ENCODE measurements at regions not wholly inside any gene's neighbourhood (a gene's known extent, or its start where the extent isn't known, plus 50 kb on each side); places are given as distances from the start of the nearest gene placed in this dataset.

DNA sequence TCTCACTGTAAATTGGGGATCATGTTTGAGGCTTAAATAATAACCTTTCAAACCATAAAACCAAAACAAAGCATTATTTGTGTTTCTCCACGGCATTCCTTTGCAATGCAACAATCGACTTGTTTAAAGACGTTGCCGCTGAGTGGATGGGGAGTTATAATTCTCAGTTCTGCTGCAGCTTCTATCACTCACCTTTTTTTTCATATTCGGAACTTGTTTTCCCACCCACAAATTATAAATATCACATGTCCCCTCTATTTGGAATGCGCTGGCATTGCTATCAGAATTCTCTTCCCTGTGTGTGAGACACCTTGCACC lies 372.8 kb upstream of the SMIM21 start:
- Histone ChIP-seq H3K27ac (ENCODE audit: low read depth, low read length) (no peak overlapping the region), H3K4me3 (ENCODE audit: low read length in 3 of 3) (no peak overlapping the region), H3K9me3 (ENCODE audit: control insufficient read depth in 3 of 3, low read length in 3 of 3) (no peaks in the 10 kb centered on the region), H3K27me3 (ENCODE audit: control insufficient read depth in 3 of 3, insufficient read depth in 3 of 3, low read length in 3 of 3) (peaks cover 0 to 4% (median 0%) of the 10 kb centered on the region in 3 donors), H3K4me1 (ENCODE audit: control insufficient read depth in 3 of 3, insufficient read depth in 3 of 3, low read length in 3 of 3) (no peaks in the 10 kb centered on the region), H3K36me3 (ENCODE audit: control insufficient read depth in 3 of 3, insufficient read depth in 3 of 3, low read length in 3 of 3) (no peaks in the 10 kb centered on the region), H3K9ac (ENCODE audit: low read depth in 1 of 3, low read length in 3 of 3) (no peak overlapping the region)

GRCh38 chr18:75799449-75800330 lies 372.2 kb upstream of the SMIM21 start:
- Histone ChIP-seq H3K27me3 (ENCODE audit: control insufficient read depth in 3 of 3, insufficient read depth in 3 of 3, low read length in 3 of 3) (peaks cover 0 to 4% (median 0%) of the 10 kb centered on the region in 3 donors), H3K4me3 (ENCODE audit: low read length in 3 of 3) (no peak overlapping the region), H3K27ac (ENCODE audit: low read depth, low read length) (no peak overlapping the region), H3K9me3 (ENCODE audit: control insufficient read depth in 3 of 3, low read length in 3 of 3) (no peaks in the 10 kb centered on the region), H3K36me3 (ENCODE audit: control insufficient read depth in 3 of 3, insufficient read depth in 3 of 3, low read length in 3 of 3) (no peaks in the 10 kb centered on the region), H3K4me1 (ENCODE audit: control insufficient read depth in 3 of 3, insufficient read depth in 3 of 3, low read length in 3 of 3) (no peaks in the 10 kb centered on the region), H3K9ac (ENCODE audit: low read depth in 1 of 3, low read length in 3 of 3) (no peak overlapping the region)

DNA sequence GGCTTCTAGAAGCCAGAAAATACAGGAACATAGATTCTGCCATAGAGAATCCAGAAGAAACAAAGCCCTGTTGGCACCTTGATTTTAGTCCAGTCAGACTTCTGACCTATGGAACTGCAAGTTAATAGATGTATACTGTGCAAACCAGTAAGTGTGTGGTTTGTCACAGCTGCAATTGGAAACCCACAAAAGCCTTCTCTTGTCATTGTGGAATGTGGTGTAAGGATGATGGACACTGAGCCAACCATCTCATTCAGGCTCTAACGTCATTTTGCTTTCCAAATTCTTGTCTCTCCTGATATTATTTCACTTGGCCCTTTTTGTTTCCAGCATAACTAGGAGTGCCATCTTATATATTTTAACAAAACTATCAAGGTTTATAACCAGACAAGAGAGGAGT lies 369.5 kb upstream of the SMIM21 start:
- H3K4me3 ChIP-seq (ENCODE audit: low read length in 3 of 3), result no peak overlapping the region
- H3K9me3 ChIP-seq (ENCODE audit: control insufficient read depth in 3 of 3, low read length in 3 of 3), result no peaks in the 10 kb centered on the region
- peaks cover 0 to 4% (median 0%) of the 10 kb centered on the region in 3 donors for H3K27me3 ChIP-seq (ENCODE audit: control insufficient read depth in 3 of 3, insufficient read depth in 3 of 3, low read length in 3 of 3)

GRCh38 chr18:75790796-75791195 lies 363.3 kb upstream of the SMIM21 start:
- H3K9ac ChIP-seq (ENCODE audit: low read depth in 1 of 3, low read length in 3 of 3), result no peak overlapping the region
- H3K4me1 ChIP-seq (ENCODE audit: control insufficient read depth in 3 of 3, insufficient read depth in 3 of 3, low read length in 3 of 3), result no peaks in the 10 kb centered on the region
- no peak overlapping the region for H3K4me3 ChIP-seq (ENCODE audit: low read length in 3 of 3)
- no peaks in the 10 kb centered on the region for H3K36me3 ChIP-seq (ENCODE audit: control insufficient read depth in 3 of 3, insufficient read depth in 3 of 3, low read length in 3 of 3)
- H3K27ac ChIP-seq (ENCODE audit: low read depth, low read length), result no peak overlapping the region
- peaks cover 0 to 2% (median 0%) of the 10 kb centered on the region in 3 donors for H3K27me3 ChIP-seq (ENCODE audit: control insufficient read depth in 3 of 3, insufficient read depth in 3 of 3, low read length in 3 of 3)
- H3K9me3 ChIP-seq (ENCODE audit: control insufficient read depth in 3 of 3, low read length in 3 of 3), result no peaks in the 10 kb centered on the region

More for the DNA sequence above, 369.5 kb upstream of the SMIM21 start:
- Histone ChIP-seq H3K9ac (ENCODE audit: low read depth in 1 of 3, low read length in 3 of 3) (no peak overlapping the region), H3K4me1 (ENCODE audit: control insufficient read depth in 3 of 3, insufficient read depth in 3 of 3, low read length in 3 of 3) (no peaks in the 10 kb centered on the region), H3K27ac (ENCODE audit: low read depth, low read length) (no peak overlapping the region), H3K36me3 (ENCODE audit: control insufficient read depth in 3 of 3, insufficient read depth in 3 of 3, low read length in 3 of 3) (no peaks in the 10 kb centered on the region)

- Histone ChIP-seq H3K9ac (ENCODE audit: low read depth in 1 of 3, low read length in 3 of 3) (no peak overlapping the region), H3K36me3 (ENCODE audit: control insufficient read depth in 3 of 3, insufficient read depth in 3 of 3, low read length in 3 of 3) (no peaks in the 10 kb centered on the region), H3K9me3 (ENCODE audit: control insufficient read depth in 3 of 3, low read length in 3 of 3) (no peaks in the 10 kb centered on the region), H3K4me1 (ENCODE audit: control insufficient read depth in 3 of 3, insufficient read depth in 3 of 3, low read length in 3 of 3) (no peaks in the 10 kb centered on the region), H3K27me3 (ENCODE audit: control insufficient read depth in 3 of 3, insufficient read depth in 3 of 3, low read length in 3 of 3) (peaks cover 0 to 2% (median 0%) of the 10 kb centered on the region in 3 donors), H3K4me3 (ENCODE audit: low read length in 3 of 3) (no peak overlapping the region), H3K27ac (ENCODE audit: low read depth, low read length) (no peak overlapping the region)
These were observed 362.6 kb upstream of the SMIM21 start for GRCh38 chr18:75790111-75790510.

DNA sequence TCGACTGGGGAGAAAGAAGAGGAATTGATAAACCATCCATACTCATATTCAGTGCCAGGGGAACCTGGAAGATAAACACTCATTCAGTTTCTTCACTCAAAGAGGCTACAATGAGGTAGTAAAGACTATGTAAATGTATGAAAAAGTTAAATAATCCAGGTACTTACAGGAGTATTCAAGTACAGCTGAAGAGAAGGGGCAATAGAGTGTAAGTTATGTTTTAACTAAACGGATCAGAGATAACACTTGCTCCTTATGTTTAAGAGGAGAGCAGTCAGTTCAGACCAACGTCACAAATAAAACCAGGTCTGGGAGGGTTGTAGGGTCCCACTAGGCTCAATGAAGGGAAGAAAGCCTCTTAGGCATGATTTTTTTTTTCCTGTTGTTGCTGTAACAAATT lies 358.3 kb upstream of the SMIM21 start:
- no peak overlapping the region for H3K9ac ChIP-seq (ENCODE audit: low read depth in 1 of 3, low read length in 3 of 3)
- H3K4me1 ChIP-seq (ENCODE audit: control insufficient read depth in 3 of 3, insufficient read depth in 3 of 3, low read length in 3 of 3), result no peaks in the 10 kb centered on the region
- H3K36me3 ChIP-seq (ENCODE audit: control insufficient read depth in 3 of 3, insufficient read depth in 3 of 3, low read length in 3 of 3), result no peaks in the 10 kb centered on the region
- H3K4me3 ChIP-seq (ENCODE audit: low read length in 3 of 3), result no peak overlapping the region
- peaks cover 0 to 15% (median 8%) of the 10 kb centered on the region in 3 donors for H3K27me3 ChIP-seq (ENCODE audit: control insufficient read depth in 3 of 3, insufficient read depth in 3 of 3, low read length in 3 of 3)
- H3K27ac ChIP-seq (ENCODE audit: low read depth, low read length), result no peak overlapping the region
- H3K9me3 ChIP-seq (ENCODE audit: control insufficient read depth in 3 of 3, low read length in 3 of 3), result no peaks in the 10 kb centered on the region

- H3K4me1 ChIP-seq (ENCODE audit: control insufficient read depth in 3 of 3, insufficient read depth in 3 of 3, low read length in 3 of 3), result no peaks in the 10 kb centered on the region
- H3K4me3 ChIP-seq (ENCODE audit: low read length in 3 of 3), result no peak overlapping the region
- H3K9ac ChIP-seq (ENCODE audit: low read depth in 1 of 3, low read length in 3 of 3), result no peak overlapping the region
- no peaks in the 10 kb centered on the region for H3K9me3 ChIP-seq (ENCODE audit: control insufficient read depth in 3 of 3, low read length in 3 of 3)
- H3K36me3 ChIP-seq (ENCODE audit: control insufficient read depth in 3 of 3, insufficient read depth in 3 of 3, low read length in 3 of 3), result no peaks in the 10 kb centered on the region
- H3K27ac ChIP-seq (ENCODE audit: low read depth, low read length), result no peak overlapping the region
- H3K27me3 ChIP-seq (ENCODE audit: control insufficient read depth in 3 of 3, insufficient read depth in 3 of 3, low read length in 3 of 3), result peaks cover 0 to 15% (median 8%) of the 10 kb centered on the region in 3 donors
These were observed 357.7 kb upstream of the SMIM21 start for GRCh38 chr18:75785206-75785605.

- Histone ChIP-seq H3K4me3 (ENCODE audit: low read length in 3 of 3) (no peak overlapping the region), H3K9ac (ENCODE audit: low read depth in 1 of 3, low read length in 3 of 3) (no peak overlapping the region), H3K27me3 (ENCODE audit: control insufficient read depth in 3 of 3, insufficient read depth in 3 of 3, low read length in 3 of 3) (peaks cover 0 to 17% (median 8%) of the 10 kb centered on the region in 3 donors), H3K36me3 (ENCODE audit: control insufficient read depth in 3 of 3, insufficient read depth in 3 of 3, low read length in 3 of 3) (no peaks in the 10 kb centered on the region), H3K4me1 (ENCODE audit: control insufficient read depth in 3 of 3, insufficient read depth in 3 of 3, low read length in 3 of 3) (no peaks in the 10 kb centered on the region), H3K9me3 (ENCODE audit: control insufficient read depth in 3 of 3, low read length in 3 of 3) (no peaks in the 10 kb centered on the region), H3K27ac (ENCODE audit: low read depth, low read length) (no peak overlapping the region)
These were observed 356.9 kb upstream of the SMIM21 start for GRCh38 chr18:75784390-75784789.

DNA sequence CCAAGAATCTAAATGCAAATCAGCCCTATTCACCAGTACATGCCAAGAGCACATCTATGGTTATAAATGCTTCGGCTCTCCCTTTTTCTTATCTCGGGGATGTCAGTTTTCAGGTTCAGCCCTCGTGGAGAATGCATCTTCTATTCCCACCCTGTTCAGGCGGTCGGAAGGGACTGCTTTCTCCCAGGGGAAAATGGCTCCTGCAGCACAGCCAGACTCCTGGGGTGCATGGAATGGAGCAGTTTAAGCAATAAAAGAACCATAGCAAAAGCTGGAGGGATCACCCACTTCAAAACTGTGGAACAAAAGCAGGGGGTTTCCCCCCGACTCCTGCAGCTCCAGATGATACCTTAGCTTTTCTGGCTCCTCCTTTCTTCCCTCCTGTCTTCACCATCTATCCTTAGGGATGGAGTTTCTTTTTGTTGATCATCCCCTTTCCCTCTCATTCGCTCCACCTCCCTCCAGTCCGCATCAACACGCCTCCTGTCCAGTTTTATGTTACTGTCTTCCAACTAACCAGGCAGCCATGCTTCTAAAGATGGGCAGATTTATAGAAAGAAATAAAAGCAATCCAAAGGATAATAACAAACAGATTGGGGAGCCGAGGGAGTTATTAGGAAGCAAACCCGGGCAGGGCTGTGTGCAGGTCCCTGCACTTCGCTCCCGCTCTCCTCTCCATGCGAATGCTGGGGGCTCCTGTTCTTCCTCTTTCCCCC lies 356.2 kb upstream of the SMIM21 start:
- Histone ChIP-seq H3K36me3 (ENCODE audit: control insufficient read depth in 3 of 3, insufficient read depth in 3 of 3, low read length in 3 of 3) (no peaks in the 10 kb centered on the region), H3K9ac (ENCODE audit: low read depth in 1 of 3, low read length in 3 of 3) (no peak overlapping the region), H3K9me3 (ENCODE audit: control insufficient read depth in 3 of 3, low read length in 3 of 3) (no peaks in the 10 kb centered on the region), H3K27ac (ENCODE audit: low read depth, low read length) (no peak overlapping the region), H3K4me1 (ENCODE audit: control insufficient read depth in 3 of 3, insufficient read depth in 3 of 3, low read length in 3 of 3) (no peaks in the 10 kb centered on the region), H3K27me3 (ENCODE audit: control insufficient read depth in 3 of 3, insufficient read depth in 3 of 3, low read length in 3 of 3) (peaks cover 0 to 19% (median 8%) of the 10 kb centered on the region in 3 donors), H3K4me3 (ENCODE audit: low read length in 3 of 3) (no peak overlapping the region)

DNA sequence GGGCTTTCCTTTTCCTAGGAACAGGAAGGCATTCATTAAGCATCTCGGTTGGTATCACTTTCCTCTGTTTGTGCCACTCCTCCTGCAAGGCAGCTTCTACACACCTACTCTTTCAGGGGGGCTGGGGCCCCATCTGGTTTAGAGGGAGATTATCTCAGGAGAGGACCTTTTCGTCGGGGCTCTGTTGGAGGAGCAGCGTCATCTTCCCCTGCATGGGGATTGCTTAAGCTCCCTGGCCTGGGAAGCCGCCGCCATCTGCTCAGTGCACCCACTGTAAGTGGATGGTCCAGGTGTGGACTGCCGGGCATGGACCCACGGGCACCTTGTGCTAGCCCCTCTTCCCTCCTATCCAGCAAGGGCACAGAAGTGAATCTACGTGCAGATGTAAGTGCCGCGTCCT lies 355.3 kb upstream of the SMIM21 start:
- Histone ChIP-seq H3K36me3 (ENCODE audit: control insufficient read depth in 3 of 3, insufficient read depth in 3 of 3, low read length in 3 of 3) (no peaks in the 10 kb centered on the region), H3K9ac (ENCODE audit: low read depth in 1 of 3, low read length in 3 of 3) (no peak overlapping the region), H3K27ac (ENCODE audit: low read depth, low read length) (no peak overlapping the region), H3K4me3 (ENCODE audit: low read length in 3 of 3) (no peak overlapping the region), H3K9me3 (ENCODE audit: control insufficient read depth in 3 of 3, low read length in 3 of 3) (no peaks in the 10 kb centered on the region), H3K27me3 (ENCODE audit: control insufficient read depth in 3 of 3, insufficient read depth in 3 of 3, low read length in 3 of 3) (peaks cover 1 to 20% (median 8%) of the 10 kb centered on the region in 3 donors), H3K4me1 (ENCODE audit: control insufficient read depth in 3 of 3, insufficient read depth in 3 of 3, low read length in 3 of 3) (no peaks in the 10 kb centered on the region)
